Suprapubic skin (tissue), 3 donors: ENCODE measurements at regions not wholly inside any gene's neighbourhood (a gene's known extent, or its start where the extent isn't known, plus 50 kb on each side); places are given as distances from the start of the nearest gene placed in this dataset.

ENCODE experiments used
- EP300 ChIP-seq: sonication (generic); formaldehyde crosslinking; IDR thresholded peaks from one replicate; pipeline ENCODE4 v1.6.1; 2017; ENCODE audit warnings: antibody characterized with exemption
- POLR2A ChIP-seq, 2 donors: fragments of 450-650 bp; IDR thresholded peaks; one replicate each; pipeline ENCODE4 v1.6.1; 2017; ENCODE audit warnings: antibody characterized with exemption in 2 of 2, mild to moderate bottlenecking in 2 of 2, moderate library complexity in 2 of 2
- TF ChIP-seq, protein P1 (sequence below), 2 donors: fragments of 200-600 bp in 1 of 2; fragments of 450-650 bp in 1 of 2; sonication (generic) in 1 of 2; IDR thresholded peaks; one replicate each; pipeline ENCODE4 v1.5.1; 2016 to 2019; ENCODE audit warnings: antibody characterized with exemption in 2 of 2, mild to moderate bottlenecking in 1 of 2, moderate library complexity in 1 of 2

DNA sequence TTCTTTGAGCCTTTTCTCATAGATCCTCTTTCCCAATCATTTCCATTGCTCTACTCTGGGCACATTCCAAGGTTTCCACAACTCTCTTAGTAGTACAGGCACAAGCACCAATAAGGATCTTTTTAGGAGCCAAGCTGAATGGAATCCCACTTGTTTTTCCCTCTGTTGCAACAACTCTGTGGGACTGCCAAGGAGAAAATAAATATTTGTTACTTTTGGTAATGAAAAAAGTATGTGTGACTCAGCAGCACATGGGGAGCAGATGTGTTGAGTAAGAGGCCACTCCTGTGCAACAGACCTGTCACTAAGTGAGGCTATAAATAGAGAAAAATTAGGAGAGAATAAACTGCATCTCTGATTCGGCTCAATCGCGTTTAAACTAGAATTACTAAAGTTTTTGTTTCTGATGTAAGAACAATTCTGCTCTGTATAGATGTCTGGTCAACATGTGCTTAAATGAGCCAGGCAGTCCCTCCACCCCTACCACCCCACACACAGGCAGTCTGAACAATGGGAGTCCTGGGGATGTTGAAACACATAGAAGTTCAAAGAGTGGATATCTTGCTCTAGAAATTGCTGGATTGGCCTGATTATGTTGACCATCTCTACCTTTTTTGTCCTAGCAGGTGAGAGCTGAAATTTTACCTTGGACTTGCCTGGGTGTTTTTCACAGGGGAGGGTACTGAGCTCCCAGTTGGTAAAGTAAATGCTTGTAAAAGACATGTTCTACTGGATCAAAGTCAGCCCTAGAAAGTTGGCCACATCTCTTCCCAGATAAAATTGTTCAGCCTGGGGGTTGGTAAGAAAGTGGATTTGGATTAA is 244.3 kb upstream of the NOVA1 start:
- no peak for TF ChIP-seq POLR2A (IDR thresholded peaks at IDR 0.05)
- TF ChIP-seq, protein P1, sequence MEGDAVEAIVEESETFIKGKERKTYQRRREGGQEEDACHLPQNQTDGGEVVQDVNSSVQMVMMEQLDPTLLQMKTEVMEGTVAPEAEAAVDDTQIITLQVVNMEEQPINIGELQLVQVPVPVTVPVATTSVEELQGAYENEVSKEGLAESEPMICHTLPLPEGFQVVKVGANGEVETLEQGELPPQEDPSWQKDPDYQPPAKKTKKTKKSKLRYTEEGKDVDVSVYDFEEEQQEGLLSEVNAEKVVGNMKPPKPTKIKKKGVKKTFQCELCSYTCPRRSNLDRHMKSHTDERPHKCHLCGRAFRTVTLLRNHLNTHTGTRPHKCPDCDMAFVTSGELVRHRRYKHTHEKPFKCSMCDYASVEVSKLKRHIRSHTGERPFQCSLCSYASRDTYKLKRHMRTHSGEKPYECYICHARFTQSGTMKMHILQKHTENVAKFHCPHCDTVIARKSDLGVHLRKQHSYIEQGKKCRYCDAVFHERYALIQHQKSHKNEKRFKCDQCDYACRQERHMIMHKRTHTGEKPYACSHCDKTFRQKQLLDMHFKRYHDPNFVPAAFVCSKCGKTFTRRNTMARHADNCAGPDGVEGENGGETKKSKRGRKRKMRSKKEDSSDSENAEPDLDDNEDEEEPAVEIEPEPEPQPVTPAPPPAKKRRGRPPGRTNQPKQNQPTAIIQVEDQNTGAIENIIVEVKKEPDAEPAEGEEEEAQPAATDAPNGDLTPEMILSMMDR (IDR thresholded peaks at IDR 0.05), result no peak
- TF ChIP-seq EP300, result no peak
